Testis (tissue), 2 donors: ENCODE measurements at regions not wholly inside any gene's neighbourhood (a gene's known extent, or its start where the extent isn't known, plus 50 kb on each side); places are given as distances from the start of the nearest gene placed in this dataset.

Source experiments
- DNase-seq: peaks from one replicate; pipeline ENCODE4 v3.0.0-alpha.2; 2019
- H3K27ac ChIP-seq, 2 donors: fragments of 200-600 bp; sonication (generic); one replicate each; pipeline ENCODE4 v1.5.1; 2019
- H3K27me3 ChIP-seq: fragments of 200-600 bp; sonication (generic); one replicate; pipeline ENCODE4 v1.5.1; 2019
- H3K36me3 ChIP-seq: fragments of 200-600 bp; sonication (generic); one replicate; pipeline ENCODE4 v1.5.1; 2017; ENCODE audit warnings: low read depth; ENCODE audit errors: missing control alignments
- H3K4me1 ChIP-seq: fragments of 200-600 bp; sonication (generic); one replicate; pipeline ENCODE4 v1.5.1; 2019
- H3K4me3 ChIP-seq, 2 donors: fragments of 200-600 bp; sonication (generic); one replicate each; pipeline ENCODE4 v1.5.1; 2017 to 2019
- H3K9me3 ChIP-seq: fragments of 200-600 bp; sonication (generic); one replicate; pipeline ENCODE4 v1.5.1; 2017
- POLR2A ChIP-seq: fragments of 450-650 bp; IDR thresholded peaks from one replicate; pipeline ENCODE4 v1.6.1; 2017; ENCODE audit warnings: antibody characterized with exemption, mild to moderate bottlenecking, moderate library complexity
- WGBS, 2 donors: methylation state at CpG; one replicate each; pipeline ENCODE4 v1.1.5; 2018; 5-methylcytosine and 5-hydroxymethylcytosine counted together
- intact Hi-C: fragments of 100-400 bp; cut with DNase I; formaldehyde crosslinking; loops from one replicate; pipeline ENCODE4 v1.15.1; 2023; ENCODE audit warnings: low total_unique reads
- TF ChIP-seq, protein P1 (sequence below), 3 experiments: fragments of 450-650 bp in 2 of 3; fragments of 200-600 bp in 1 of 3; sonication (generic) in 1 of 3; IDR thresholded peaks; one replicate each; pipeline ENCODE4 v1.5.1; 2016 to 2019; ENCODE audit warnings: antibody characterized with exemption in 3 of 3, mild to moderate bottlenecking in 2 of 3, moderate library complexity in 1 of 3

DNA sequence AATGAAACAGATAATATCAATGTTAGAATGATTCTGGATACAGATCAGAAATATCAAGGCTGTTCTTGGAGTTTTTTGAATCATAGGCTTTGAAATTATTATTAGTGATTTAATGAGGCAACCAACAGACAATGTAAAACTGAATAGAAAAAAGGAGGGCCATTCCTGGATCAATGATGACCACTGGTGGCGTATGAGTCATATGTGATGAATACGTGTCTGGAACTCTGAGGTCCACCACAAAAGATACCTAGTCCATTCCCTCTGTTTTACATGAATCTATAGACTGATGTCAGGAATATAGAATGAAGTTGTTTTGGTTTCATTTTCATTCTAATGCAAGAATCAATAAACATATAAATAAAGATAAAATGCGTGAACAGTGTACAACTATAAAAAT lies 78.3 kb upstream of the RTL1 start:
- Histone ChIP-seq H3K9me3 (no peaks in the 10 kb centered on the region), H3K4me1 (no peaks in the 10 kb centered on the region), H3K36me3 (no peaks in the 10 kb centered on the region), H3K27ac (no peak overlapping the region), H3K4me3 (no peak overlapping the region), H3K27me3 (no peaks in the 10 kb centered on the region)
- no peak for TF ChIP-seq POLR2A
- intact Hi-C loops = no loop called here
- no peak for DNase-seq
- WGBS, 2 donors = 83 to 88% methylated on average over 3 of the region's 3 CpGs

- no peak for TF ChIP-seq POLR2A
- TF ChIP-seq, protein P1, sequence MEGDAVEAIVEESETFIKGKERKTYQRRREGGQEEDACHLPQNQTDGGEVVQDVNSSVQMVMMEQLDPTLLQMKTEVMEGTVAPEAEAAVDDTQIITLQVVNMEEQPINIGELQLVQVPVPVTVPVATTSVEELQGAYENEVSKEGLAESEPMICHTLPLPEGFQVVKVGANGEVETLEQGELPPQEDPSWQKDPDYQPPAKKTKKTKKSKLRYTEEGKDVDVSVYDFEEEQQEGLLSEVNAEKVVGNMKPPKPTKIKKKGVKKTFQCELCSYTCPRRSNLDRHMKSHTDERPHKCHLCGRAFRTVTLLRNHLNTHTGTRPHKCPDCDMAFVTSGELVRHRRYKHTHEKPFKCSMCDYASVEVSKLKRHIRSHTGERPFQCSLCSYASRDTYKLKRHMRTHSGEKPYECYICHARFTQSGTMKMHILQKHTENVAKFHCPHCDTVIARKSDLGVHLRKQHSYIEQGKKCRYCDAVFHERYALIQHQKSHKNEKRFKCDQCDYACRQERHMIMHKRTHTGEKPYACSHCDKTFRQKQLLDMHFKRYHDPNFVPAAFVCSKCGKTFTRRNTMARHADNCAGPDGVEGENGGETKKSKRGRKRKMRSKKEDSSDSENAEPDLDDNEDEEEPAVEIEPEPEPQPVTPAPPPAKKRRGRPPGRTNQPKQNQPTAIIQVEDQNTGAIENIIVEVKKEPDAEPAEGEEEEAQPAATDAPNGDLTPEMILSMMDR (IDR thresholded peaks at IDR 0.05) = no peak
- no peak overlapping the region for H3K27ac ChIP-seq
- DNase-seq = no peak
- no peaks in the 10 kb centered on the region for H3K36me3 ChIP-seq
- H3K4me1 ChIP-seq = no peaks in the 10 kb centered on the region
- H3K4me3 ChIP-seq = no peak overlapping the region
- WGBS, 2 donors = 81 to 88% methylated on average over 4 of the region's 4 CpGs
- no peaks in the 10 kb centered on the region for H3K27me3 ChIP-seq
- intact Hi-C loops = no loop called here
- H3K9me3 ChIP-seq = no peaks in the 10 kb centered on the region
Measured at GRCh38 chr14:100982353-100982752, 78.8 kb upstream of the RTL1 start.

DNA sequence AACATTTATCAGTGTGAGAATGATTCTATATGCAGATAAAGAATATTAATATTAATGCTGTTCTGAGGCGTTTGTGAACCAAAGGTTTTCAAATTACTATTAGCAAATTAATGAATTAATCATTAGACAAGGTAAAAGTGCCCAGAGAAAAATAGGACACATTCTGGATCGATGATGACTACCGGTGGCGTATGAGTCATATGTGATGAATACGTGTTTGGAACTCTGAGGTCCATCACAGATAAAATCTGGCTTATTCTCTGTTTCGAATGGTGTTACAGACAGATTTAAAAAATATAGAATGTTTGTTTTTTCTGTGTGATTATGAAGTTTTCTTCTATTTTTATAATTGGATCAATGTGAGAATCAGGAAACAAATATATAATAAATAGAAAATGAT lies 79.2 kb upstream of the RTL1 start:
- Histone ChIP-seq H3K4me3 (no peak overlapping the region), H3K36me3 (no peaks in the 10 kb centered on the region), H3K4me1 (no peaks in the 10 kb centered on the region), H3K27ac (no peak overlapping the region), H3K9me3 (no peaks in the 10 kb centered on the region), H3K27me3 (no peaks in the 10 kb centered on the region)
- WGBS, 2 donors = 87 to 91% methylated on average over 6 of the region's 6 CpGs
- intact Hi-C loops = no loop called here
- DNase-seq = no peak
- TF ChIP-seq, protein P1 (IDR thresholded peaks at IDR 0.05) = no peak
- TF ChIP-seq POLR2A = no peak

GRCh38 chr14:100983710-100984109 lies 80.2 kb upstream of the RTL1 start:
- Histone ChIP-seq H3K4me1 (no peaks in the 10 kb centered on the region), H3K4me3 (no peak overlapping the region), H3K9me3 (no peaks in the 10 kb centered on the region), H3K27me3 (no peaks in the 10 kb centered on the region), H3K27ac (no peak overlapping the region), H3K36me3 (no peaks in the 10 kb centered on the region)
- intact Hi-C loops = no loop called here
- DNase-seq = no peak
- 91 to 95% methylated on average over 5 of the region's 5 CpGs for WGBS, 2 donors
- TF ChIP-seq, protein P1 (IDR thresholded peaks at IDR 0.05) = no peak
- no peak for TF ChIP-seq POLR2A

GRCh38 chr14:100988011-100988410 lies 84.5 kb upstream of the RTL1 start:
- 78 to 88% methylated on average over 1 of the region's 1 CpG for WGBS, 2 donors
- H3K9me3 ChIP-seq = no peaks in the 10 kb centered on the region
- intact Hi-C loops = no loop called here

More at GRCh38 chr14:100988011-100988410, 84.5 kb upstream of the RTL1 start:
- Histone ChIP-seq H3K36me3 (no peaks in the 10 kb centered on the region), H3K4me3 (no peak overlapping the region), H3K4me1 (no peaks in the 10 kb centered on the region), H3K27ac (no peak overlapping the region), H3K27me3 (no peaks in the 10 kb centered on the region)
- TF ChIP-seq, protein P1 (IDR thresholded peaks at IDR 0.05) = no peak
- TF ChIP-seq POLR2A = no peak
- no peak for DNase-seq
